GM18873 (cell line): ENCODE measurements at regions not wholly inside any gene's neighbourhood (a gene's known extent, or its start where the extent isn't known, plus 50 kb on each side); places are given as distances from the start of the nearest gene placed in this dataset.

Experiments
- ATAC-seq: cut with Tn5 transposase; IDR thresholded peaks from one replicate; pipeline ENCODE4 v1.9.1; 2021; ENCODE audit warnings: mild to moderate bottlenecking, moderate library complexity, moderate number of reproducible peaks; ENCODE audit not compliant: unreplicated experiment, low FRiP score

GRCh38 chr17:77266891-77267341 is 126.1 kb downstream of the SEC14L1 start:
- ATAC-seq: no peak

DNA sequence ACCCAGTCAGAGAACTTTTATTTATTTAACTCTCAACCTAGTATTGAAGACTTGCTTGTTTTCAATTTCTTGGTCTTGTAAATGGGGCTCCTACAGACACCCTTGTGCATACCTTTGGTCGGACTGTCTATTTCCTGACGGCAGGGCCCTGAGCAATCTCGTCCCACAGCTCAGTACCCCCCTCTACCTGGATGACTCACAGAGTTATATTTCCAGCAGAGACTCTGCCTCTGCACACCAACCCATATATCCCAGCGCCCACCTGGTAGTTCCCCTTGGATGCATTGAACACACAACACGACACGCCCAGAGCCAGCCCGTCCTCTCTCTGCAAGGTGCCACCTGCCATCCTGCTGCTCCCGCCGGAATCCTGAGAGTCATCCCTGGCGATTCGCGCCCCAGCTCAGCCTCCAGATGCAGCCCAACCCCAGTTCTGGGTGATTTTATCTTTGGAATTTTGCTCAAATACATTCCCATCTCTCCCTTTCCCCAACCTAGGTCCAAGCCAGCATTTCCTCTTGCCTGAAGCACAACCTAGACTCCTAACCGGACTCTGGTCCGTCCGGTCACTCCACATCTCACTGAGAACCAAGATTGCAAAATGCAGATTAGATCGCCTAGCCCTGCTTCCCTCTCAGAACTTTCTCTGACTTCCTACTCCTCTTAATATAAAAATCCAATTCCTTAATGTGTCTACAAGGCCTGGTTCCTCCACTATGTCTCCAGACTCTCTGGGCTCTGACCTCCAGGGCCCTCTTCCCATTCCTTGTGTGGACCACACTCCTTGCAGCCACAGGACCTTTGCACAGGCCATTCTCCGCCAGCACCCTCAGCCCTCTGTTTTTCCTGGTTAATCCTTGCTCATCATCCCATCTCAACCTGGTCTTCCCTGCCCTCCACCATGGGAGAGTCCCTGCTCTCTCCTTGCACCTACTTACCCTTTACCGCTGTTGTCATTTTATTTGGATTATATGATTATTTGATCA is 129.2 kb downstream of the SEC14L1 start:
- ATAC-seq: no peak

DNA sequence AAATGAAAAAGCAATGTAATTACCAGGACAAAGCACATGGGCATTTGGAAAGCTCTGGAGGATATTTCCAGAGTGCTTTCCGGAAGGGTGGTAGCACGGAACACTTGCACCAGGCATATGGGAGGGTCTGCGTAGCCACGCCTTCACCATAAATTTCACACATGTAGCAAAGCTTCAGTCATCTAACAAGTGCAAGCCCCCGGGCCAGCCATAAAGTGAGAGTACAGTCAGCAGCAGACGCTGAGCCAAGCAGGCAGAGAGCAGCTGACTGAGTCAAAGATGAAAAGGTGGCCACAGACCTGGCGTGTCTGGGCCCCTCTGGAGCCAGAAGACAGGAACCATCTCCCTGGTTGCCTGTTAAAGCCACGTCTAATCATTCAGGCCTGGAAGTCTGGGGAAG is 130.6 kb downstream of the SEC14L1 start:
- no peak for ATAC-seq

- no peak for ATAC-seq
Observed at GRCh38 chr17:77273397-77274085, 132.8 kb downstream of the SEC14L1 start.

- no peak for ATAC-seq
Observed at GRCh38 chr17:77274096-77274845, 133.5 kb downstream of the SEC14L1 start.

DNA sequence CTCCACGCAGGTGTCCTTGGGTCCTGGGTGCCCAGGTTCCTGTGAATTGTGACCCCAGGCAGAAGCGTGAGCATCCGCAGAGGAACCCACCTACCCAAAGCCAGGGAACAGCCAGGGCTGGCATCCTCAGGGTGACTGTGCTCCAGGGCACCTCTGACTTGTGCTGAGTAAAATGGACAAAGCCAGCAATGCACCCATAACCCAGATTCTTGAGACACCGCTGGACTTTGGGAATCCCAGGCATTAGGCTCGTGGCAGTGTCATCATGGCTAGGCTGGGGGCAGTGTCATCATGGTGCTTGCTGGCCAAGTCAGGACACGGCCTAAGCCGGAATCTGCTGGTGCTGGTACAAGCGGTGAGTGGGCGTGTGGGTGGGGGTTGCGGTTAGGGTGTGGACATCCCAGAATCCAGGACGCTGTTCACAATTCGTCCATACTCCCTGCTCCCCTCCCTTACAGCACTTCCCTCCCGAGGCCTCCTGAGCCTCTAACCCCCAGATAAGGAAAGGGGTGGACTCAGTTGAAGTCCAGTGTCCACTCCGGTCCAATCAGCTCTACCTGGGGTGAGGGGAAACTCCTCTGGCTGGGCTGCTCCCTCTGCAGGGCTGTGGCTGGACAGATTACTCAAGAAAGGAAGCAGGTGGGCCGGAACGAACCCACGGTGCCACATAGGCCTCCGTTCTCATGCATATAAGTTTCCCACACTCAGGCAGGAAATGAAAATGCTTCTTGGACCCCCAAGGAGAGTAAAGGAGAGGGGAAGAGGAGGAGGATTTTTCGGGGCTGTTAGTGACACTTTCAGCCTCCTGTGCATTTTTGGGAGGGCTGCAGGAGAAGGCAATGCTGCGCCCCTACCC is 138.9 kb downstream of the SEC14L1 start:
- no peak for ATAC-seq

DNA sequence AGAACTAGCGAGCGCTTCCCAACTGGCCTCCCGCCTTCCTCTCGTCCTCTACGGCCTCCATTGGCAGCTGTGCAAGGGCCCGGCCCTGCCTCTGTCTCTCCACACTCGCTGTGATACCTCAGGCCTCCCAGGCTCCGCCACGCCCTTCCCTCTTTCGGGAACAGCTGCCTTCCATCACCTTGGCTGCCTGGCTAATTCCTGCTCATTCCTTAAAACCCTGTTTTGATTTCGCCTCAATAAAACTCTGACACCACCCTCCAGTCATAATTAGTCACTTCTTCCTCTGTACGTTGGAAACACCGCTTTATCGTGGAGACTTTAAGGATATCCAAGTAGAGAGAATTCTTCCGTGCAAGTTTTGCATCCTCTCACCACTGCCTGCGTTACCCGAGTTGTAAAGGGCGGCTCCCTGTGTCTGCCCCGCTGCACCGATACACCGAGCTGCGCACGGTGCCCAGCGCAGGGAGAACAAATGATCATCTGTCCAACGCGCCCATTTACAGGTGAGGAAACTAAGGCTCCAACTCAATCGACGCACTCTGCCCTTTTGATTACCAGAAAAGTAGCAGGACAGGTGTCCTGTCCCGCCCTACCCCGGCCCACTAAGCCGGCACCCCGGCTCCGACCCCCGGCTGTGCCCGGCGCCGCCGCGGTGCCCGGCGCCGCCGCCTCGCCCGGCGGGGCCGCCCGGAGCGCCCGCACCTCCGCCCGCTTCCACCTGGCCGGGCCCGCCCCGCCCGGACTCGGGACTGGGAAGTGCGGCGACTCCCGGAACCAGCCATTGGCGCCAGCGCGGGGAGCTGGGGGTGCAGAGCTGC is 139.7 kb downstream of the SEC14L1 start:
- ATAC-seq: no peak

GRCh38 chr17:77281122-77281903 is 140.5 kb downstream of the SEC14L1 start:
- no peak for ATAC-seq

DNA sequence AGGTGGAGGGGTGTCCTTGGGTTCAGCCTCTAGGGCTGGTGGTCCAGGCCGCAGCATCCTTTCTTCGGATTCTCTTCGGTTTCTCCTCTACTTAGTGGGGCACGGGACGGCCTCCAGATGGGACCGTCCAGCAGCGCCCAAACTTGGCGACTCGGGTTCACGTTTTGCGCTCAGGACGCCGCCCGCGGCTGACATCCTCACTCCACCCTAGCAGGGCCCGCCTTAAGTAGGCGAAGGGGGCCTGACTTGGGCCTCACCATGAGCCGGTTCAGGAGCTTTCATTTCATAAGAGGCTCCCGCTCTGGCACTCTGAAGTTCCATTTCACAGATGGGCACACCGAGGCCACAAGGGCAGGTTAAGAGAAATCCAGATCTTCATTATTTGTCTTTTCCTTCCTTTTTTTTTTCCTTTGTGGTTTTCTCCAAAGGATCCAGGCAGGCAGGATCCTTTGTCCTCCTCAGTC is 141.2 kb downstream of the SEC14L1 start:
- ATAC-seq: no peak

DNA sequence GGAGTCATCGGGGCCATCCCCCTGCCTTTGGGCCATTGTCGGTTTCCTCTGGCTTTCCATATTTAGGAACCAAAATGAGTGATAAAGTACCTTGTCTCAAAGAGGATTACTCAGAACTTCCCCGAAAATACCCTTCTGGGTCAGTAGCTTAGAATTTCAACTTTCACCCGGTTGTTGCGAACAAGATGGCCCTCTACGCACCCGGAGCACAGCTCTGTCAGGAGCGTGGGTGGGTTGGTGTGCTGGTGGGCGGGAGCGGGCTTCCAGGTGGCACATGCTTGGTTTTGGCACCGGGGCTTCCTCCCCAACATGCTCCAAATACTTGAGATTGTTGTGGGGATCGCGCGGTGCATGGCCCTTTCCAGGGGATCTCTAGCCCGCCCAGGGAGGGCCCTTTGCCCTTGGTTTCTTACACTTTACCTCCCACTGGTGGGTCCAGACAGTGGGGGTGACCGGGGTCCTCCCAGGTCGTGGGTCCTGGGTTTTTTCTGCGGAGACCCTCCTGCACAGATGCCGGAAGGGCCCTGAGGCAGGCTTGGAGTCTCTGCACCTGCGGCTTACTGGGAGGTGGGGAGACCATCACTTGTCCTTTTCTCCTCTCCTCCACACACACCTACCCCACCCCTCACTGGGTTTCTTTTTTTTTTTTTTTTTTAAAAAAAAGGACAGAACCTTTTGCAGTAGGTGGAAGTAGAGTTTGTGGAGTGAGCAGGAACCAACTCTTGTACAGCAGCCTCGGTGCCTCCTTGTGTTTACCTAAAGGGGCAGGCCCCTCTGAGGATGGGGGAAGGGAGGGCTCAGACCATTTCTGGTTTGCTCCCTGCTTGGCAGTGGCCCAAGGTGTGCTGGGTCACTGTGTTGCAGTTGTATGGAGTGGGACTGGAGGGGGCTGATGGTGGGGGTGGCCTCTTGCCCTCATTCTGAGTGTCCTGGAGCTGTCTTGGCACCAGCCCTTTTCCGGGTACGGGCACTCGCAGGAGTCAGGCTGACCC is 142.1 kb downstream of the SEC14L1 start:
- no peak for ATAC-seq

- no peak for ATAC-seq
Observed at GRCh38 chr17:77284023-77284617, 143.4 kb downstream of the SEC14L1 start.

- ATAC-seq: no peak
Observed at GRCh38 chr17:77285594-77286390, 145.0 kb downstream of the SEC14L1 start.

DNA sequence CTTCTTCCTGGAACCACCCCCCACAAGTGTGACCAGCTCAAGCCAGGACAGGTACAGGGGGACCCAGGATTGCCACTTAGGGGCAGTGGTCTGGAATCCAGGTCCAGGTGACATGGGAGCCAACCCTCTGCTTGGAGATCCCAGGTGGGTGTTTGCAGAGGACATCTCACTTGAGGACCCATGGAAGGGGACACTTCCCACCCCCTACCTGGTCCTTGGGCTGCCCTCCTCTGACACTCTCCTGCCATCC is 145.5 kb downstream of the SEC14L1 start:
- no peak for ATAC-seq

DNA sequence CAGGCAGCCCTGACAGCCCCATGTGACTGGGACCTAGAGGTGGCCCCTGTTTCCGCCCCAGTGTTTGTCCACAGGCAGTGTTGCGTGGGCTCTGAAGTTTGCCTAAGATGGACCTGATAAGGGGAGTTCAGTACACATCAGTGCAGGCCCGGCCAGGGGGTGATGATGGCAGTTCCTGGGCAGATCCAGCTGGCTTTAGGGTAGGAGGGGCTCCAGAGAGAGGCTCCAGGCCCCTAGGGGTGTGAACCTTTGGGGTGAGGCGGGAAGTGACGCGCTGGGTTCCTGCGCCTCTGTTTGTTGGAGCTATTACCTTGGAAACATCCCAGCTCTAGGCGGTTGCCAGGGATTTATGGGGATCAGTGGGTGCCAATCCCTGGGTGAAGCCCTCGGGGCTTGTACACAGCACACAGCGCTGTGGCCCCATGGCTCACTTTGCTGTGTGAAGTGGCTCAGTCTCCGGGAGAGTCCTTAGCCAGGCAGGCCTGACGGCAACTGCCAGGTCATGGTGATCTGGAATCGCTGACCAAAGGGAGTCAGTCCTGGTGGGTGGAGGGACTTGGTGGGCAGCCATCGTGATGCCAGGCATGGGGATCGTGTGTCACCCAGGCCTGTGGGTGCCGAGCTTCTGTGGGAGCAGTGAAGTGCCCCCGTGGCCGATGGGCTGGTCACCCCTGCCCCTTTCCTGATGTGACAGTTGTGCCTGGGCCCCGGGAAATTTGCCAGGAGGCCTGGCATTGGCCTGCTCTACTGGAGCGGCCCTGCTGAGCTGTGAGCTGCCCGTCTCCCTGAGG is 146.1 kb downstream of the SEC14L1 start:
- no peak for ATAC-seq

DNA sequence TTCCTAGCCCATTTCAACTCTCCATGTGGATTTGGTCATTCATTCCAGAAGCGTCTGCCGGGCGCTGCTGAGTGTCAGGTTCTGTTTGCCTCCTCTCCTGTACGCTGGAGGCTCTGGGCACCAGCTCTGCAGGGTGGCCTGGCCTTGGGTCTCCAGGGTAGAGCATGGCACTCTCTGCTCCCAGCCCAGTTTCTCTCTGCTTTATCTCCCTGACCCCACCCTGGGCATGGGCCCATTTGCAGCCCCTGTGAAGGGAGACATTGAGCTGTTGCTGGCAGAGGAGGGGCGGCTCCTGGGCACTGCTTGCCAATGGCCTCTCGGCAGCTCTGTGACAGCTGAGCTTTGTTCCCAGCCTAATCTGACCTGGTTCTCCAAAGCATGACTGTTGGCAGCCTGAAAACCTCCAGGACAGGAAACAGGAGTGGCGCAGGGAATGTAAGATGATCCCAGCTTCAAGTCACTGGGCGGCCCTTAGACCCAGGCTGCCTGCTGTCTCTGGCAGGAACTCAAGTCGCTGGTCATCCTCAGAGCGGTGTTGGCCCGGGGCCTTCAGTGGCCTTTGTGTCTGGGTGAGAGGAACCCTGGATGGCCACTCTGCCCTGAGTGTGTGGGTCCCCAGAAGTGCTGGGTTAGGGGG is 146.8 kb downstream of the SEC14L1 start:
- no peak for ATAC-seq
